Kidney epithelial cell (primary cell): ENCODE measurements at regions not wholly inside any gene's neighbourhood (a gene's known extent, or its start where the extent isn't known, plus 50 kb on each side); places are given as distances from the start of the nearest gene placed in this dataset.

ENCODE experiments used
- DNase-seq: peaks from one replicate; pipeline ENCODE4 v3.0.0-alpha.2; 2010; ENCODE audit warnings: low read depth
- H3K27me3 ChIP-seq: 2 replicates; pipeline ENCODE4 v1.6.0; 2011; ENCODE audit warnings: low read length; ENCODE audit not compliant: control insufficient read depth, insufficient read depth
- H3K36me3 ChIP-seq: 2 replicates; pipeline ENCODE4 v1.5.1; 2011; ENCODE audit warnings: low read length; ENCODE audit not compliant: control insufficient read depth, insufficient read depth
- H3K4me3 ChIP-seq: 2 replicates; pipeline ENCODE4 v1.5.1; 2011; ENCODE audit warnings: low read depth, mild to moderate bottlenecking, control low read depth, low read length
- CTCF ChIP-seq: IDR thresholded peaks from 2 replicates; pipeline ENCODE4 v1.5.1; 2011; ENCODE audit warnings: mild to moderate bottlenecking, moderate library complexity, low read length, control low read depth, inconsistent platforms; ENCODE audit not compliant: insufficient read depth, poor library complexity, severe bottlenecking

GRCh38 chr18:27771571-27771970 is 405.4 kb downstream of the CDH2 start:
- no peak for DNase-seq
- no peak for TF ChIP-seq CTCF
- Histone ChIP-seq H3K27me3 (no peaks in the 10 kb centered on the region), H3K36me3 (no peaks in the 10 kb centered on the region), H3K4me3 (no peak overlapping the region)

GRCh38 chr18:27769152-27769551 is 407.8 kb downstream of the CDH2 start:
- Histone ChIP-seq H3K4me3 (no peak overlapping the region), H3K27me3 (no peaks in the 10 kb centered on the region), H3K36me3 (no peaks in the 10 kb centered on the region)
- no peak for TF ChIP-seq CTCF
- no peak for DNase-seq

- Histone ChIP-seq H3K27me3 (no peaks in the 10 kb centered on the region), H3K4me3 (no peak overlapping the region), H3K36me3 (no peaks in the 10 kb centered on the region)
- no peak for TF ChIP-seq CTCF
- DNase-seq: no peak
These were observed 413.0 kb downstream of the CDH2 start for GRCh38 chr18:27763936-27764335.

- DNase-seq: no peak
- no peak for TF ChIP-seq CTCF
- Histone ChIP-seq H3K4me3 (no peak overlapping the region), H3K27me3 (no peaks in the 10 kb centered on the region), H3K36me3 (no peaks in the 10 kb centered on the region)
These were observed 413.6 kb downstream of the CDH2 start for GRCh38 chr18:27763341-27763740.

GRCh38 chr18:27762054-27762453 is 414.9 kb downstream of the CDH2 start:
- no peak for TF ChIP-seq CTCF
- Histone ChIP-seq H3K27me3 (no peaks in the 10 kb centered on the region), H3K4me3 (no peak overlapping the region), H3K36me3 (no peaks in the 10 kb centered on the region)
- DNase-seq: no peak

GRCh38 chr18:27752944-27753343 is 424.0 kb downstream of the CDH2 start:
- Histone ChIP-seq H3K27me3 (no peaks in the 10 kb centered on the region), H3K4me3 (no peak overlapping the region), H3K36me3 (no peaks in the 10 kb centered on the region)
- DNase-seq: no peak
- no peak for TF ChIP-seq CTCF
